ENCODE measurements at regions not wholly inside any gene's neighbourhood (a gene's known extent, or its start where the extent isn't known, plus 50 kb on each side); places are given as distances from the start of the nearest gene placed in this dataset.

DNA sequence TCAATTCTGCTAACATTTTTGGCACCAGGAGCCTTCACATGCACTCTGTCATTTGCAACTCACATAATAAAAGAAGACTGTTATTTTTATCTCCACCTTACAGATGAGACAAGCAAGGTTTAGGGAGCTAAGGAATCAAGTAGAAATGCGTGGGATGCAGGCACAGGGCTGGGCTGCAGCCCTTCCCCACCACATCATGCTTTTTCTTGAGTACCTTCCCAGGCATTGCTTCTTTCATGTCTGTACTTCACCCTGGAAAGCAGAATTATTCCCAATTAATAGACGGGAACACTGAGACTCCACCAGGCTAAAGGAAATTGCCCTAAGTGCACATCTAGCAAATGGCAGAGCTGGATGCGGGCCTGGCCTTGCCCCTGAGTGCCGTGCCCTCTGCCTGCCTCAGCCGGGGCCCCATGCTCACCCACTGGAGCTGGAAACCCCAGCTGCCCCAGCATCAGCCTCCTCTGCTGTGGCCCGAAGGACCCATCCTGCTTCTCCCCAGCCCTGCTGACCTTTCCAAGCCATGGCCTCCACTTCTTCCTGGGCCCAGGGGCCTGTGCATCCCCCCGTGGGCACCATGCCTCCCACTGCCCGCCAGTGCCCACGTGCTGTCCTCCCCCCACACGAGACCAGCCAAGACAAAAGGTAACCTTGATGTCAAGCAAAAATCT lies 257.5 kb downstream of the TOMM20 start:
- H3K27ac ChIP-seq (ENCODE audit: low read depth, low read length): no peak overlapping the region

DNA sequence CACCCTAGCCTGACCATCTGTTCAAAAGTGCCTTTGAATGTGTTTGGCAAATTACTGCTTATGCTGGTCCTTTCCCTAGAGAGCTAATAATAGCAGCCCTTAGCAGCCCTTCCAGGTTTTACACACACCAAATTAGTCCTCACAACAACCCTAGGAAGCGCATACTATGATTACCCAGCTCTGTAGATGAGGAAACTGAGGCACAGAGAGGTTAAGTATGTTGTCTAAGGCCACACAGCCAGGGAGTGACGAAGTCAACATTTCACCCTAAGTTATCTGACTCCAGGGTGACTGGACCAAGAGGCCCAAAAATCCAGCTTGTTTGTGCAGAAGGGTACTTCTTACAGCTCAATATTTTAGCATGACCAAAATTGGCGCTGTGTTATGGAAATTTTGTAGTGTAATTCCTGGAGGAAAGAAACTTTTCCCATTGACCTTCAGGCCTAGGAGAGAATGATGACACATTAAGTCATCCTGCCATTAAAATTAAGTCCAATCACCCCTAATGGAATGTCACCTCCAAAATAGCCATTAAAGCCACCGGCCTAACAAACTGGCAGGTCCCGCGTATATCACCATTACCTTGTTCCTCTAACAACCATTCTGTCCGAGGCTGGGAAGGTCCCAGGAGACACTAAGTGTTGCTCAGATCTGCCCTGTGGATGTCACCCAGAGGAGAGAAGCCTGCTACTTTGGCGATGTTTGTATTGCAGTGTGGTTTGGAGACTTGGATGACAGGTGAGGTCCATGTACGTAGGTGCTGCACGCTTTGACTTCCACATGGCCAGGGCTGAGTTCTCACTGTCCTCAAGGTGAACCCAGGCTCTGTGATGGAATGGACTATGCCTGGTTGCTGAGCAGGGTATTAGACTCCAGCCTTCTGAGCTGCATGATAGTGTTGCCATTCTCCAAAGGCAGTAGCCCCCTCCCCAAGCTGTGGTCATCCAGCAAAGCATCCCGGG lies 258.3 kb downstream of the TOMM20 start:
- Histone ChIP-seq H3K36me3 (ENCODE audit: control insufficient read depth in 1 of 2, insufficient read depth in 2 of 2, low read length in 2 of 2) (no peaks in the 10 kb centered on the region), H3K9ac (ENCODE audit: low read depth in 1 of 2, low read length in 2 of 2) (no peak overlapping the region), H3K4me3 (ENCODE audit: low read depth in 1 of 2, low read length in 2 of 2) (no peak overlapping the region), H3K4me1 (ENCODE audit: control insufficient read depth in 1 of 2, insufficient read depth in 2 of 2, low read length in 2 of 2) (peaks cover 22 to 41% of the 10 kb centered on the region in 2 donors), H3K9me3 (ENCODE audit: control insufficient read depth in 1 of 2, low read length in 2 of 2) (no peaks in the 10 kb centered on the region), H3K27me3 (ENCODE audit: control insufficient read depth in 1 of 2, insufficient read depth in 2 of 2, low read length in 2 of 2) (no peaks in the 10 kb centered on the region), H3K27ac (ENCODE audit: low read depth, low read length) (no peak overlapping the region)

More for the DNA sequence above, 257.5 kb downstream of the TOMM20 start:
- no peak overlapping the region for H3K4me3 ChIP-seq (ENCODE audit: low read depth in 1 of 2, low read length in 2 of 2)
- no peak overlapping the region for H3K9ac ChIP-seq (ENCODE audit: low read depth in 1 of 2, low read length in 2 of 2)
- no peaks in the 10 kb centered on the region for H3K9me3 ChIP-seq (ENCODE audit: control insufficient read depth in 1 of 2, low read length in 2 of 2)
- peaks cover 30 to 49% of the 10 kb centered on the region in 2 donors for H3K4me1 ChIP-seq (ENCODE audit: control insufficient read depth in 1 of 2, insufficient read depth in 2 of 2, low read length in 2 of 2)
- H3K27me3 ChIP-seq (ENCODE audit: control insufficient read depth in 1 of 2, insufficient read depth in 2 of 2, low read length in 2 of 2): no peaks in the 10 kb centered on the region
- H3K36me3 ChIP-seq (ENCODE audit: control insufficient read depth in 1 of 2, insufficient read depth in 2 of 2, low read length in 2 of 2): no peaks in the 10 kb centered on the region

DNA sequence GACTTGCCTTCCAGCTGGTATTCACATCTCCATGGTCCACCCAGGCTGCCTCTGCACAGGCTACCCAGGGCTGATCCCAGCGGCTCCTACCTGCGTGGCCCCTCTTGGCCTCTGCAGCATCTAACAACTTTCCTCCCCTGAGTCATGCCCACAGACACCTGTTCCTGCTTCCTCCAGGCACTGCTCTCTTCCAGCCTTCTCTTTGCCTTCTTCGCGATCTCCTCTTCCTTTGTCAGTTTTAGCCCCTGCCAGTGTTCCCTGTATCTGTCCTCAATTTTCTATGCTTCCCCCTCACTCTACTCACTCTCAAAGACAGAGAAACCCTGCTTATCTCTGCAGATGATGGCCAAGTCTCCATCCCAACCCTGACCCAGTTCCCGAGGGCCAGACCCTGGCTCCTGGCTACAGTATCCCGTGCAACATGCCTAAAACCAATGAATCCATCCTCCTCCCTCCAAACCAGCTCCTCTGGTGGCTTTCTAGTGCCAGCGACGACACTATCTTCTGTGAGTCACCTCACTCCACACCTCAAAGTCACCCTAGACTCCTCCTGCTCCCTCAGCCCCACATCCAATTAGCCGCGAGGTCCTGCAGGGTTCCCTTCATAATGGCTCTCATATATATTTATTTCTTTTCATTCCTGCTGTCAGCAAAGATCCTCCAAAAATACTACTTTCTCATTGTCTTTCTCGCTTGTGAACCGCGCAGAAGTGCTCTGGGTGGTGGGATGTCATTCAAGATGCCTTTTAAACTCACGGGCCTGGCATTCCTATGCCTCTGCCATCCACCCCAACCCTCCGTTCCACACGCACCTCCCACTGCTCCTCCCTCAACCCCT lies 259.2 kb downstream of the TOMM20 start:
- H3K4me3 ChIP-seq (ENCODE audit: low read depth in 1 of 2, low read length in 2 of 2): no peak overlapping the region
- H3K9ac ChIP-seq (ENCODE audit: low read depth in 1 of 2, low read length in 2 of 2): no peak overlapping the region
- no peaks in the 10 kb centered on the region for H3K36me3 ChIP-seq (ENCODE audit: control insufficient read depth in 1 of 2, insufficient read depth in 2 of 2, low read length in 2 of 2)
- no peaks in the 10 kb centered on the region for H3K9me3 ChIP-seq (ENCODE audit: control insufficient read depth in 1 of 2, low read length in 2 of 2)
- no peaks in the 10 kb centered on the region for H3K27me3 ChIP-seq (ENCODE audit: control insufficient read depth in 1 of 2, insufficient read depth in 2 of 2, low read length in 2 of 2)
- H3K4me1 ChIP-seq (ENCODE audit: control insufficient read depth in 1 of 2, insufficient read depth in 2 of 2, low read length in 2 of 2): peaks cover 14 to 33% of the 10 kb centered on the region in 2 donors
- no peak overlapping the region for H3K27ac ChIP-seq (ENCODE audit: low read depth, low read length)

DNA sequence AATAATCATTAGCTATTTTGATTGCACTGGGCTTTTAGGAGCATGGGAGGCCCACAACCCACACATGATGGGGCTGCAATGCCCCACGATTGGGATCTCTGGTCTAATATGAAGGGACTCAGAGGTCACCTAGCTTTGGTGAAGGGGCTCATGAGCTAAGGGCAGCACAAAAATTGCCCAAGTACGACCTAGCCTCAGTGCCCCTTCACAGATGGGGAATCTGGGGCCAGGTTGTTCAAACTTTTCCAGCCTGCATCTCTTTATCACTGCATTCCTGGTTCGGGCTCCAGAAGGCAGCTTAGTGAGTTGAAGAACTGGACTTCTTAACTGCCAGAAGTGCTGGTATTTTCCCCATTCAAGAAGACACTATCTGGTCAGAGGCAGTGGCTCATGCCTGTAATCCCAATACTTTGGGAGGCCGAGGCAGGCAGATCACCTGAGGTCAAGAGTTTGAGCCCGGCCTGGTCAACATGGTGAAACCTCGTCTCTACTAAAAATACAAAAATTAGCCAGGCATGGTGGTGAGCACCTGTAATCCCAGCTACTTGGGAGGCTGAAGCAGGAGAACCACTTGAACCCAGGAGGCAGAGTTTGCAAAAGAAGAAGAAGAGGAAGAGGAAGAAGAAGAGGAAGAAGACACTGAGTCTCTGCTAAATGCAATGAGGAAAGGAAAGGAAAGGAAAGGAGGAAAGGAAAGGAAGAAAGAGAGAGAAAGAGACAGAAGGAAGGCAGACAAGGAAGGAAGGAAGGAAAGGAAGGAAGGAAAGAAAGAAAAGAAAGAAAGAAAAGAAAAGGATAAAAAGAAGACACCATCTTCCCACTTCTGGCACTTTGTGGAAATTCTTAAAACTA lies 258.5 kb upstream of the IRF2BP2 start:
- no peaks in the 10 kb centered on the region for H3K27me3 ChIP-seq (ENCODE audit: control insufficient read depth in 1 of 2, insufficient read depth in 2 of 2, low read length in 2 of 2)
- no peaks in the 10 kb centered on the region for H3K9me3 ChIP-seq (ENCODE audit: control insufficient read depth in 1 of 2, low read length in 2 of 2)
- no peak overlapping the region for H3K4me3 ChIP-seq (ENCODE audit: low read depth in 1 of 2, low read length in 2 of 2)
- no peaks in the 10 kb centered on the region for H3K36me3 ChIP-seq (ENCODE audit: control insufficient read depth in 1 of 2, insufficient read depth in 2 of 2, low read length in 2 of 2)
- H3K9ac ChIP-seq (ENCODE audit: low read depth in 1 of 2, low read length in 2 of 2): no peak overlapping the region
- H3K27ac ChIP-seq (ENCODE audit: low read depth, low read length): no peak overlapping the region
- peaks cover 10 to 32% of the 10 kb centered on the region in 2 donors for H3K4me1 ChIP-seq (ENCODE audit: control insufficient read depth in 1 of 2, insufficient read depth in 2 of 2, low read length in 2 of 2)

DNA sequence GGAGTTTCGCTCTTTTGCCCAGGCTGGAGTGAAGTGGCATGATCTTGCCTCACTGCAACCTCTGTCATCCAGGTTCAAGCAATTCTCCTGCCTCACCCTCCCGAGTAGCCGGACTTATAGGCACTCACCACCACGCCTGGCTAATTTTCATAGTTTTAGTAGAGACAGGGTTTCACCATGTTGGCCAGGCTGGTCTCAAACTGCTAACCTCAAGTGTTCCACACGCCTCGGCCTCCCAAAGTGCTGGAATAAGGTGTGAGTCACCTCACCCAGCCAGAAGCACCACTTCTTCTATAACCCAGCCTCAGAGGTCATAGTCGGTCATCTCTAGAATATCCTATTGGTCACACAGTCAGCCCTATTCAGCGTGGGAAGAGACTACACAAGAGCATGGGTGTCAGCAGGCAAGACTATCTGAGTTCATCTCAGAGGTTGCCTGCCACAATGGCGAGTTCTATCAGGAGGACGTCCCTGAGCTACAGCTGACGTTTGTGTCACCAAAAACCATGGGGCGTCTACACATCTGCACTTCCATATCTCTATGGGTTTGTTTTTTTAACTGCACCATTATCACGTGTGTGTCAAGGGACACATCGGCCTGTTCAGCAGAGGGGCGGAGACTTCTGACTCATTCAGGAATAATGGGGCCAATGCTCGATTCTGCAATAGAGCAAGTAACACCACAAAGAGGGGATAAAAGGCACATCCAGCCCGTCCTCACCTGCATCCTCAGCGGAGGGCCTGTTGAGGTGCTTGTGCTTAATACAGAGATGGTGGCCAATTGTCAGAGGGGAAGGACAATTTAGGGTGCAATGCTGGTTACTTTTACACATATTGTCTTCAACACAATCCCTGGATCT lies 256.3 kb upstream of the IRF2BP2 start:
- H3K9me3 ChIP-seq (ENCODE audit: control insufficient read depth in 1 of 2, low read length in 2 of 2): no peaks in the 10 kb centered on the region
- peak overlapping the region in 1 of 2 donors; percentile 27 for H3K9ac ChIP-seq (ENCODE audit: low read depth in 1 of 2, low read length in 2 of 2)
- H3K27ac ChIP-seq (ENCODE audit: low read depth, low read length): no peak overlapping the region
- H3K4me3 ChIP-seq (ENCODE audit: low read depth in 1 of 2, low read length in 2 of 2): no peak overlapping the region
- H3K27me3 ChIP-seq (ENCODE audit: control insufficient read depth in 1 of 2, insufficient read depth in 2 of 2, low read length in 2 of 2): no peaks in the 10 kb centered on the region
- H3K4me1 ChIP-seq (ENCODE audit: control insufficient read depth in 1 of 2, insufficient read depth in 2 of 2, low read length in 2 of 2): peaks cover 24 to 37% of the 10 kb centered on the region in 2 donors
- no peaks in the 10 kb centered on the region for H3K36me3 ChIP-seq (ENCODE audit: control insufficient read depth in 1 of 2, insufficient read depth in 2 of 2, low read length in 2 of 2)

- peaks cover 24 to 38% of the 10 kb centered on the region in 2 donors for H3K4me1 ChIP-seq (ENCODE audit: control insufficient read depth in 1 of 2, insufficient read depth in 2 of 2, low read length in 2 of 2)
- no peaks in the 10 kb centered on the region for H3K27me3 ChIP-seq (ENCODE audit: control insufficient read depth in 1 of 2, insufficient read depth in 2 of 2, low read length in 2 of 2)
- no peak overlapping the region for H3K4me3 ChIP-seq (ENCODE audit: low read depth in 1 of 2, low read length in 2 of 2)
- no peaks in the 10 kb centered on the region for H3K36me3 ChIP-seq (ENCODE audit: control insufficient read depth in 1 of 2, insufficient read depth in 2 of 2, low read length in 2 of 2)
- no peak overlapping the region for H3K9ac ChIP-seq (ENCODE audit: low read depth in 1 of 2, low read length in 2 of 2)
- no peaks in the 10 kb centered on the region for H3K9me3 ChIP-seq (ENCODE audit: control insufficient read depth in 1 of 2, low read length in 2 of 2)
- H3K27ac ChIP-seq (ENCODE audit: low read depth, low read length): no peak overlapping the region
These were observed 255.4 kb upstream of the IRF2BP2 start for GRCh38 chr1:234865171-234866006.

DNA sequence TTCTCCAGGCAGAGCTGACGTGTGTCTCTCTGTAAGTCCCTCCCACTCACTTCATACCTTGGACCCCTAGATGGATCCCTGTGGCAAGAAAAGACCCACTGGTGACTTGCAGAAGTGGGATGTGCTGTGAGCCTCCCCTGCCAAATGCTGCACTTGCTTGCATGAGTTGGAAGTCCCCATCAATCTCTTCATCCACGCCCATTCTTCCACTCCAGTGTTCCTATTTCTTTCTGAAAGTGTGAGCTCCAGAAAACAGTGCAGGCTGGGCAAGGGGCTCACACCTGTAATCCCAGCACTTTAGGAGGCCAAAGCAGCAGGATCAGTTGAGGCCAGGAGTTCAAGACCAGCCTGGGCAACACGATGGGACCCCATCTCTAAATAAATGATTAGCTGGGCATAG lies 254.1 kb upstream of the IRF2BP2 start:
- H3K9me3 ChIP-seq (ENCODE audit: control insufficient read depth in 1 of 2, low read length in 2 of 2): no peaks in the 10 kb centered on the region
- no peaks in the 10 kb centered on the region for H3K36me3 ChIP-seq (ENCODE audit: control insufficient read depth in 1 of 2, insufficient read depth in 2 of 2, low read length in 2 of 2)
- H3K4me3 ChIP-seq (ENCODE audit: low read depth in 1 of 2, low read length in 2 of 2): no peak overlapping the region
- no peak overlapping the region for H3K27ac ChIP-seq (ENCODE audit: low read depth, low read length)
- H3K27me3 ChIP-seq (ENCODE audit: control insufficient read depth in 1 of 2, insufficient read depth in 2 of 2, low read length in 2 of 2): no peaks in the 10 kb centered on the region
- H3K4me1 ChIP-seq (ENCODE audit: control insufficient read depth in 1 of 2, insufficient read depth in 2 of 2, low read length in 2 of 2): peaks cover 24 to 48% of the 10 kb centered on the region in 2 donors
- no peak overlapping the region for H3K9ac ChIP-seq (ENCODE audit: low read depth in 1 of 2, low read length in 2 of 2)

GRCh38 chr1:234863551-234863971 lies 253.6 kb upstream of the IRF2BP2 start:
- no peak overlapping the region for H3K27ac ChIP-seq (ENCODE audit: low read depth, low read length)
- peak overlapping the region in 1 of 2 donors; percentile 20 for H3K4me3 ChIP-seq (ENCODE audit: low read depth in 1 of 2, low read length in 2 of 2)

More at GRCh38 chr1:234863551-234863971, 253.6 kb upstream of the IRF2BP2 start:
- H3K27me3 ChIP-seq (ENCODE audit: control insufficient read depth in 1 of 2, insufficient read depth in 2 of 2, low read length in 2 of 2): no peaks in the 10 kb centered on the region
- no peaks in the 10 kb centered on the region for H3K9me3 ChIP-seq (ENCODE audit: control insufficient read depth in 1 of 2, low read length in 2 of 2)
- no peaks in the 10 kb centered on the region for H3K36me3 ChIP-seq (ENCODE audit: control insufficient read depth in 1 of 2, insufficient read depth in 2 of 2, low read length in 2 of 2)
- peaks cover 24 to 48% of the 10 kb centered on the region in 2 donors for H3K4me1 ChIP-seq (ENCODE audit: control insufficient read depth in 1 of 2, insufficient read depth in 2 of 2, low read length in 2 of 2)
- peak overlapping the region in 1 of 2 donors; percentile 60 for H3K9ac ChIP-seq (ENCODE audit: low read depth in 1 of 2, low read length in 2 of 2)

Data from duodenal mucosa (tissue), 2 donors.